ENCODE measurements at regions not wholly inside any gene's neighbourhood (a gene's known extent, or its start where the extent isn't known, plus 50 kb on each side); places are given as distances from the start of the nearest gene placed in this dataset.

GRCh38 chr6:78020586-78020985 lies 367.7 kb downstream of the MEI4 start:
- H3K79me2 ChIP-seq (ENCODE audit: insufficient read depth, low read length) = no peaks in the 10 kb centered on the region
- no peaks in the 10 kb centered on the region for H3K9me3 ChIP-seq (ENCODE audit: insufficient read depth, low read length)
- H3F3A ChIP-seq (ENCODE audit: insufficient read depth) = no peaks in the 10 kb centered on the region
- TF ChIP-seq EZH2phosphoT487 (conservative IDR thresholded peaks at IDR 0.05; ENCODE audit: low read length) = no peak
- no peak for TF ChIP-seq CTCF (IDR thresholded peaks at IDR 0.05; ENCODE audit: insufficient read depth, low read length, poor library complexity, severe bottlenecking)
- H3K9ac ChIP-seq (ENCODE audit: low read length) = no peak overlapping the region
- H3K4me3 ChIP-seq (ENCODE audit: insufficient read depth, low read length, poor library complexity, severe bottlenecking) = no peak overlapping the region
- no peak overlapping the region for H3K27ac ChIP-seq (ENCODE audit: low read depth, low read length)
- H2AFZ ChIP-seq (ENCODE audit: low read depth, low read length, severe bottlenecking) = no peak overlapping the region
- no peaks in the 10 kb centered on the region for H3K36me3 ChIP-seq (ENCODE audit: low read length)
- H3K27me3 ChIP-seq (ENCODE audit: low read length) = no peaks in the 10 kb centered on the region
- H3K9me2 ChIP-seq (replicated peaks; ENCODE audit: insufficient read depth, low read length) = no peaks in the 10 kb centered on the region
- H3K4me2 ChIP-seq (ENCODE audit: low read depth, low read length, poor library complexity, severe bottlenecking) = no peak overlapping the region
- H4K20me1 ChIP-seq (ENCODE audit: low read depth, low read length) = no peaks in the 10 kb centered on the region

GRCh38 chr6:78025502-78025901 lies 372.7 kb downstream of the MEI4 start:
- Histone ChIP-seq H3K4me2 (ENCODE audit: low read depth, low read length, poor library complexity, severe bottlenecking) (no peak overlapping the region), H3K36me3 (ENCODE audit: low read length) (no peaks in the 10 kb centered on the region), H3K79me2 (ENCODE audit: insufficient read depth, low read length) (no peaks in the 10 kb centered on the region), H3K9me3 (ENCODE audit: insufficient read depth, low read length) (no peaks in the 10 kb centered on the region), H3K9ac (ENCODE audit: low read length) (no peak overlapping the region), H4K20me1 (ENCODE audit: low read depth, low read length) (no peaks in the 10 kb centered on the region), H3F3A (ENCODE audit: insufficient read depth) (no peaks in the 10 kb centered on the region), H3K9me2 (replicated peaks; ENCODE audit: insufficient read depth, low read length) (no peaks in the 10 kb centered on the region), H2AFZ (ENCODE audit: low read depth, low read length, severe bottlenecking) (no peak overlapping the region), H3K27ac (ENCODE audit: low read depth, low read length) (no peak overlapping the region), H3K4me3 (ENCODE audit: insufficient read depth, low read length, poor library complexity, severe bottlenecking) (no peak overlapping the region), H3K27me3 (ENCODE audit: low read length) (no peaks in the 10 kb centered on the region)
- no peak for TF ChIP-seq CTCF (IDR thresholded peaks at IDR 0.05; ENCODE audit: insufficient read depth, low read length, poor library complexity, severe bottlenecking)

GRCh38 chr6:78031228-78031627 lies 378.4 kb downstream of the MEI4 start:
- Histone ChIP-seq H3K27me3 (ENCODE audit: low read length) (no peaks in the 10 kb centered on the region), H3K9me3 (ENCODE audit: insufficient read depth, low read length) (no peaks in the 10 kb centered on the region), H3K4me3 (ENCODE audit: insufficient read depth, low read length, poor library complexity, severe bottlenecking) (no peak overlapping the region), H3K27ac (ENCODE audit: low read depth, low read length) (no peak overlapping the region), H3K4me2 (ENCODE audit: low read depth, low read length, poor library complexity, severe bottlenecking) (no peak overlapping the region), H2AFZ (ENCODE audit: low read depth, low read length, severe bottlenecking) (no peak overlapping the region), H3K79me2 (ENCODE audit: insufficient read depth, low read length) (no peaks in the 10 kb centered on the region), H3K9ac (ENCODE audit: low read length) (no peak overlapping the region), H3K9me2 (replicated peaks; ENCODE audit: insufficient read depth, low read length) (no peaks in the 10 kb centered on the region), H4K20me1 (ENCODE audit: low read depth, low read length) (no peaks in the 10 kb centered on the region), H3K36me3 (ENCODE audit: low read length) (no peaks in the 10 kb centered on the region), H3F3A (ENCODE audit: insufficient read depth) (no peaks in the 10 kb centered on the region)
- TF ChIP-seq CTCF (IDR thresholded peaks at IDR 0.05; ENCODE audit: insufficient read depth, low read length, poor library complexity, severe bottlenecking) (no peak), EZH2phosphoT487 (conservative IDR thresholded peaks at IDR 0.05; ENCODE audit: low read length) (no peak)

DNA sequence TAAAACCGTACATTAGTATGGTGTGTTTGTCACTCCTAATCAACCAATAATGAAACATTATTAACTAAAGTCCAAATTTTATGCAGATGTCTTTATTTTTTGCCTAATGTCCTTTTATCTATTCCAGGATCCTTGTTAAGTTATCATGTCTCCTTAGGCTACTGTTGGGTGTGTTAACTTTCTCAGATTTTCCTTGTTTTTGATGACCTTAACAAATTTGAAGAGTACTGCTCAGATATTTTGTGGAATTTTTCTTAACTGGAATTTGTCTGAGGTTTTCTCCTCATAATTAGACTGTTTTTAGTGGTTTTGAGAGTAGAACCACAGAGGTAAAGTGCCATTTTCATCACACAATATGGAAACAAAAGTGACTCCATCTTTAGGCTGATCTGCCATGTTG lies 406.3 kb downstream of the MEI4 start:
- Histone ChIP-seq H3K9me3 (ENCODE audit: insufficient read depth, low read length) (no peaks in the 10 kb centered on the region), H3K27ac (ENCODE audit: low read depth, low read length) (no peak overlapping the region), H3K9ac (ENCODE audit: low read length) (no peak overlapping the region), H3K4me3 (ENCODE audit: insufficient read depth, low read length, poor library complexity, severe bottlenecking) (no peak overlapping the region), H3K9me2 (replicated peaks; ENCODE audit: insufficient read depth, low read length) (no peaks in the 10 kb centered on the region), H3K27me3 (ENCODE audit: low read length) (no peaks in the 10 kb centered on the region), H2AFZ (ENCODE audit: low read depth, low read length, severe bottlenecking) (no peak overlapping the region), H3K36me3 (ENCODE audit: low read length) (no peaks in the 10 kb centered on the region), H3F3A (ENCODE audit: insufficient read depth) (no peaks in the 10 kb centered on the region), H3K79me2 (ENCODE audit: insufficient read depth, low read length) (no peaks in the 10 kb centered on the region), H4K20me1 (ENCODE audit: low read depth, low read length) (no peaks in the 10 kb centered on the region), H3K4me2 (ENCODE audit: low read depth, low read length, poor library complexity, severe bottlenecking) (no peak overlapping the region)
- TF ChIP-seq CTCF (IDR thresholded peaks at IDR 0.05; ENCODE audit: insufficient read depth, low read length, poor library complexity, severe bottlenecking) = no peak

All from SU-DHL-6 (cell line).